GM23338 (cell line): ENCODE measurements at regions not wholly inside any gene's neighbourhood (a gene's known extent, or its start where the extent isn't known, plus 50 kb on each side); places are given as distances from the start of the nearest gene placed in this dataset.

Experiments
- ATAC-seq: fragments of 200-7000 bp; cut with Tn5 transposase; 3 replicates; pipeline ENCODE4 v1.9.1; 2020
- DNase-seq: peaks from one replicate; pipeline ENCODE4 v3.0.0-alpha.2; 2015; ENCODE audit warnings: low spot score
- H2AFZ ChIP-seq: fragments of 200-600 bp; sonication (generic); 2 replicates; pipeline ENCODE4 v1.8.0; 2016; ENCODE audit warnings: antibody characterized with exemption, mild to moderate bottlenecking, moderate library complexity
- H3F3A ChIP-seq: fragments of 200-600 bp; sonication (generic); replicated peaks from 2 replicates; pipeline ENCODE4 v1.8.0; 2017; ENCODE audit warnings: antibody characterized with exemption, mixed run types, low read depth
- H3K27ac ChIP-seq: fragments of 200-600 bp; sonication (generic); 2 replicates; pipeline ENCODE4 v1.6.1; 2016; ENCODE audit warnings: low read depth
- H3K27me3 ChIP-seq: fragments of 200-600 bp; sonication (generic); 2 replicates; pipeline ENCODE4 v1.8.0; 2016; ENCODE audit warnings: mild to moderate bottlenecking, mixed run types, moderate library complexity; ENCODE audit not compliant: insufficient read depth
- H3K36me3 ChIP-seq: fragments of 200-600 bp; sonication (generic); 2 replicates; pipeline ENCODE4 v1.8.0; 2016; ENCODE audit warnings: mild to moderate bottlenecking; ENCODE audit not compliant: insufficient read depth
- H3K4me1 ChIP-seq: fragments of 200-600 bp; sonication (generic); 2 replicates; pipeline ENCODE4 v1.8.0; 2016; ENCODE audit warnings: mild to moderate bottlenecking, moderate library complexity; ENCODE audit not compliant: insufficient read depth
- H3K4me2 ChIP-seq: fragments of 200-600 bp; sonication (generic); 2 replicates; pipeline ENCODE4 v1.7.1; 2017; ENCODE audit warnings: mixed run types
- H3K4me3 ChIP-seq: fragments of 200-600 bp; sonication (generic); 2 replicates; pipeline ENCODE4 v1.6.1; 2016; ENCODE audit warnings: mixed run types
- H3K79me2 ChIP-seq: fragments of 200-600 bp; sonication (generic); replicated peaks from 2 replicates; pipeline ENCODE4 v1.8.0; 2017; ENCODE audit warnings: mild to moderate bottlenecking; ENCODE audit not compliant: insufficient read depth
- H3K9me2 ChIP-seq: fragments of 200-600 bp; sonication (generic); 2 replicates; pipeline ENCODE4 v1.8.0; 2017; ENCODE audit not compliant: insufficient read depth
- H4K20me1 ChIP-seq: fragments of 200-600 bp; sonication (generic); replicated peaks from 2 replicates; pipeline ENCODE4 v1.8.0; 2017; ENCODE audit warnings: mild to moderate bottlenecking; ENCODE audit not compliant: insufficient read depth
- H3K27ac Mint-ChIP-seq: 2 replicates; pipeline ENCODE4 v1.8.0; 2020; ENCODE audit warnings: inconsistent platforms, mild to moderate bottlenecking, moderate library complexity, mixed read lengths
- H3K27me3 Mint-ChIP-seq: 3 replicates; pipeline ENCODE4 v1.8.0; 2022; ENCODE audit warnings: low read depth, mild to moderate bottlenecking, moderate library complexity, mixed read lengths, inconsistent platforms; ENCODE audit not compliant: insufficient read depth, poor library complexity
- H3K36me3 Mint-ChIP-seq: 3 replicates; pipeline ENCODE4 v1.8.0; 2021; ENCODE audit warnings: low read depth, mild to moderate bottlenecking, inconsistent platforms, moderate library complexity, mixed read lengths
- H3K4me1 Mint-ChIP-seq: 3 replicates; pipeline ENCODE4 v1.8.0; 2020; ENCODE audit warnings: mild to moderate bottlenecking, inconsistent platforms, mixed read lengths
- H3K4me3 Mint-ChIP-seq: 3 replicates; pipeline ENCODE4 v1.8.0; 2021; ENCODE audit warnings: moderate library complexity, mild to moderate bottlenecking, inconsistent platforms, mixed read lengths
- H3K9me3 Mint-ChIP-seq: 3 replicates; pipeline ENCODE4 v1.8.0; 2020; ENCODE audit warnings: moderate library complexity, mild to moderate bottlenecking, inconsistent platforms, mixed read lengths
- CTCF ChIP-seq, 2 experiments: fragments of 200-600 bp in 1 of 2; sonication (generic) in 1 of 2; conservative IDR thresholded peaks; 2 replicates each; pipeline versions ENCODE4 v1.5.1 to v1.6.1; 2016 to 2017; ENCODE audit warnings: antibody characterized with exemption in 2 of 2, low read depth in 2 of 2, mild to moderate bottlenecking in 2 of 2, moderate library complexity in 1 of 2
- EZH2 ChIP-seq: fragments of 200-600 bp; sonication (generic); IDR thresholded peaks from one replicate; pipeline ENCODE4 v1.8.0; 2017; ENCODE audit warnings: antibody characterized with exemption, mild to moderate bottlenecking, low read depth; ENCODE audit not compliant: unreplicated experiment
- POLR2AphosphoS5 ChIP-seq: IDR thresholded peaks from 2 replicates; pipeline ENCODE4 v1.6.1; 2016; ENCODE audit warnings: antibody characterized with exemption, low read depth
- ZNF114 ChIP-seq: fragments of 250-450 bp; sonication (Bioruptor Pico); IDR thresholded peaks from 2 replicates; pipeline ENCODE4 v1.5.0; 2020; ENCODE audit warnings: mild to moderate bottlenecking, moderate library complexity
- ZNF331 ChIP-seq: fragments of 250-450 bp; sonication (Bioruptor Pico); IDR thresholded peaks from 2 replicates; pipeline ENCODE4 v1.5.0; 2020; ENCODE audit warnings: low read depth, mild to moderate bottlenecking, moderate library complexity
- ZNF462 ChIP-seq: fragments of 250-450 bp; sonication (Bioruptor Pico); IDR thresholded peaks from 2 replicates; pipeline ENCODE4 v1.5.0; 2020; ENCODE audit warnings: mild to moderate bottlenecking, moderate library complexity

GRCh38 chr12:34393821-34394150, 371.5 kb downstream of the ALG10 start:
- Mint-ChIP-seq H3K4me3 (no peak overlapping the region), H3K27ac (no peak overlapping the region), H3K4me1 (no peaks in the 10 kb centered on the region), H3K27me3 (peaks cover 9% of the 10 kb centered on the region), H3K36me3 (peaks cover 24% of the 10 kb centered on the region; the same call in 2 of the 3 replicates), H3K9me3 (peaks cover 100% of the 10 kb centered on the region)
- H3K4me3 ChIP-seq: no peak overlapping the region
- DNase-seq: no peak
- no peak for TF ChIP-seq EZH2
- no peak for TF ChIP-seq ZNF462
- no peak for TF ChIP-seq ZNF331 (CRISPR knock-in tag)
- TF ChIP-seq POLR2AphosphoS5: no peak
- no peak for TF ChIP-seq ZNF114
- TF ChIP-seq CTCF (conservative IDR thresholded peaks at IDR 0.05; ENCODE audit: low read depth in 2 of 2): no peak
- H3F3A ChIP-seq: no peaks in the 10 kb centered on the region
- no peak overlapping the region for H2AFZ ChIP-seq
- no peaks in the 10 kb centered on the region for H3K4me1 ChIP-seq
- H3K9me2 ChIP-seq: no peaks in the 10 kb centered on the region
- H3K79me2 ChIP-seq: no peaks in the 10 kb centered on the region
- no peak overlapping the region for H3K27ac ChIP-seq
- no peaks in the 10 kb centered on the region for H3K27me3 ChIP-seq
- H3K4me2 ChIP-seq: no peak overlapping the region
- no peaks in the 10 kb centered on the region for H3K36me3 ChIP-seq
- ATAC-seq: no peak
- no peaks in the 10 kb centered on the region for H4K20me1 ChIP-seq
